ENCODE measurements at regions not wholly inside any gene's neighbourhood (a gene's known extent, or its start where the extent isn't known, plus 50 kb on each side); places are given as distances from the start of the nearest gene placed in this dataset.
A peak's percentile ranks its signal among the peaks of the same experiment; 100 is the strongest.

- DNase-seq (ENCODE audit: low read depth) = no peak
- no peak for TF ChIP-seq CTCF (IDR thresholded peaks at IDR 0.05; ENCODE audit: low read length, missing control alignments)
- no peak overlapping the region for H3K4me3 ChIP-seq (replicated peaks; ENCODE audit: low read depth, low read length)
Measured at GRCh38 chr7:18123508-18124239, 96.0 kb upstream of the PRPS1L1 start.

GRCh38 chr7:18125476-18125875 is 97.8 kb upstream of the PRPS1L1 start:
- H3K4me3 ChIP-seq (replicated peaks; ENCODE audit: low read depth, low read length) = no peak overlapping the region
- TF ChIP-seq CTCF (IDR thresholded peaks at IDR 0.05; ENCODE audit: low read length, missing control alignments) = no peak
- peak; percentile 31 for DNase-seq (ENCODE audit: low read depth)

- no peak overlapping the region for H3K4me3 ChIP-seq (replicated peaks; ENCODE audit: low read depth, low read length)
- no peak for TF ChIP-seq CTCF (IDR thresholded peaks at IDR 0.05; ENCODE audit: low read length, missing control alignments)
- DNase-seq (ENCODE audit: low read depth) = no peak
Measured at GRCh38 chr7:18126281-18126680, 98.6 kb upstream of the PRPS1L1 start.

- DNase-seq (ENCODE audit: low read depth) = no peak
- no peak overlapping the region for H3K4me3 ChIP-seq (replicated peaks; ENCODE audit: low read depth, low read length)
- no peak for TF ChIP-seq CTCF (IDR thresholded peaks at IDR 0.05; ENCODE audit: low read length, missing control alignments)
Measured at GRCh38 chr7:18128846-18129245, 101.2 kb upstream of the PRPS1L1 start.

GRCh38 chr7:18132811-18133210 is 105.2 kb upstream of the PRPS1L1 start:
- H3K4me3 ChIP-seq (replicated peaks; ENCODE audit: low read depth, low read length) = no peak overlapping the region
- DNase-seq (ENCODE audit: low read depth) = no peak
- TF ChIP-seq CTCF (IDR thresholded peaks at IDR 0.05; ENCODE audit: low read length, missing control alignments) = no peak

- no peak for TF ChIP-seq CTCF (IDR thresholded peaks at IDR 0.05; ENCODE audit: low read length, missing control alignments)
- H3K4me3 ChIP-seq (replicated peaks; ENCODE audit: low read depth, low read length) = no peak overlapping the region
- DNase-seq (ENCODE audit: low read depth) = no peak
Measured at GRCh38 chr7:18133921-18134320, 106.3 kb upstream of the PRPS1L1 start.

- DNase-seq (ENCODE audit: low read depth) = no peak
- TF ChIP-seq CTCF (IDR thresholded peaks at IDR 0.05; ENCODE audit: low read length, missing control alignments) = no peak
- no peak overlapping the region for H3K4me3 ChIP-seq (replicated peaks; ENCODE audit: low read depth, low read length)
Measured at GRCh38 chr7:18140943-18141342, 113.3 kb upstream of the PRPS1L1 start.
